SK-N-MC (cell line): ENCODE measurements at regions not wholly inside any gene's neighbourhood (a gene's known extent, or its start where the extent isn't known, plus 50 kb on each side); places are given as distances from the start of the nearest gene placed in this dataset.

ENCODE experiments used
- DNase-seq: peaks from one replicate; pipeline ENCODE4 v3.0.0-alpha.2; 2011; ENCODE audit warnings: low read depth, low spot score
- H3K27ac ChIP-seq: fragments of 200-600 bp; sonication (generic); 2 replicates; pipeline ENCODE4 v1.5.1; 2016; ENCODE audit warnings: mixed run types
- H3K36me3 ChIP-seq: fragments of 200-600 bp; sonication (generic); 2 replicates; pipeline ENCODE4 v1.6.1; 2017; ENCODE audit warnings: antibody characterized with exemption, low read length, mixed read lengths; ENCODE audit not compliant: insufficient read depth
- H3K4me3 ChIP-seq: fragments of 200-600 bp; sonication (generic); 2 replicates; pipeline ENCODE4 v1.5.1; 2016
- H3K9ac ChIP-seq: fragments of 200-600 bp; sonication (generic); 2 replicates; pipeline ENCODE4 v1.8.0; 2017; ENCODE audit warnings: mixed run types, mixed read lengths; ENCODE audit not compliant: insufficient read length
- H3K9me3 ChIP-seq: fragments of 200-600 bp; sonication (generic); 2 replicates; pipeline ENCODE4 v1.6.1; 2017; ENCODE audit warnings: low read depth, mild to moderate bottlenecking, antibody characterized with exemption, low read length, moderate library complexity, mixed read lengths
- EZH2 ChIP-seq: fragments of 200-600 bp; sonication (generic); IDR thresholded peaks from one replicate; pipeline ENCODE4 v1.6.1; 2017; ENCODE audit warnings: antibody characterized with exemption
- FOXP2 ChIP-seq: optimal IDR thresholded peaks from 2 replicates; pipeline ENCODE3; 2011; ENCODE audit warnings: mild to moderate bottlenecking, moderate library complexity; ENCODE audit not compliant: insufficient read depth; ENCODE audit errors: extremely low read length, control extremely low read depth
- POLR2AphosphoS5 ChIP-seq: IDR thresholded peaks from 2 replicates; pipeline ENCODE4 v1.6.1; 2012; ENCODE audit warnings: mild to moderate bottlenecking, low read depth, low read length, borderline replicate concordance

GRCh38 chr5:141733198-141733597, 51.2 kb upstream of the ARAP3 start:
- DNase-seq, result no peak
- Histone ChIP-seq H3K4me3 (no peak overlapping the region), H3K36me3 (no peaks in the 10 kb centered on the region), H3K9me3 (no peaks in the 10 kb centered on the region), H3K27ac (no peak overlapping the region), H3K9ac (no peak overlapping the region)
- TF ChIP-seq POLR2AphosphoS5, result no peak
- TF ChIP-seq FOXP2, result no peak
- TF ChIP-seq EZH2, result no peak

DNA sequence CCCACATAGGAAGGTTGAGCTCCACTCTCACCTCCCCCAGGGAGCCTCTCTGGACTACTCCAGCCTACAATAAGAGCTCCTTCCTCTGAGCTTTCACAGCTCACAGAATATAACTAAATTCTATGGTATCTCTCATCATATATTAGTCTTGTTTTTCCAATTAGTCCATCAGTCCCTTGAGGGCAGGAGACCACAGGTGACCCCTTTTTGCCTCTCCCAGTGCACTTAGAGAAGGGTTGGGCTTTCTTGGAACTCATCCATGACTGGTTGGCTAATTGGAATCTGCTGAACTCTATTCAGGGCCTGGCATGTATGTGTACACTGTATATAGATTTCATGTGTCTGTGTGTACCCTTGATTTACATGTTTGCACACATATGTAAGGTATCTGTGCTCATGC, 50.4 kb upstream of the ARAP3 start:
- H3K9me3 ChIP-seq, result no peaks in the 10 kb centered on the region
- TF ChIP-seq EZH2 (no peak), POLR2AphosphoS5 (no peak), FOXP2 (no peak)
- DNase-seq, result no peak
- no peak overlapping the region for H3K4me3 ChIP-seq
- no peak overlapping the region for H3K27ac ChIP-seq
- H3K9ac ChIP-seq, result no peak overlapping the region
- H3K36me3 ChIP-seq, result no peaks in the 10 kb centered on the region
